Endometrial microvascular endothelial cells (primary cell): ENCODE measurements at regions not wholly inside any gene's neighbourhood (a gene's known extent, or its start where the extent isn't known, plus 50 kb on each side); places are given as distances from the start of the nearest gene placed in this dataset.
"Not testable (repeated sequence)": the region's sequence is repeated elsewhere in the genome, so short reads cannot be mapped to it uniquely, and the experiment has no call there.

Experiments
- in situ Hi-C: cut with HindIII; loops from 2 replicates; pipeline ENCODE4 v1.10.0; 2017; ENCODE audit warnings: low sequenced_read_pairs, low pct_unique_long_range_greater_than_20kb; ENCODE audit errors: inconsistent ontology term

GRCh38 chr2:149877074-149877473 lies 289.5 kb upstream of the MMADHC start:
- in situ Hi-C loops: no loop called here

- in situ Hi-C loops: no loop called here
Observed at GRCh38 chr2:149873936-149874335, 286.4 kb upstream of the MMADHC start.

DNA sequence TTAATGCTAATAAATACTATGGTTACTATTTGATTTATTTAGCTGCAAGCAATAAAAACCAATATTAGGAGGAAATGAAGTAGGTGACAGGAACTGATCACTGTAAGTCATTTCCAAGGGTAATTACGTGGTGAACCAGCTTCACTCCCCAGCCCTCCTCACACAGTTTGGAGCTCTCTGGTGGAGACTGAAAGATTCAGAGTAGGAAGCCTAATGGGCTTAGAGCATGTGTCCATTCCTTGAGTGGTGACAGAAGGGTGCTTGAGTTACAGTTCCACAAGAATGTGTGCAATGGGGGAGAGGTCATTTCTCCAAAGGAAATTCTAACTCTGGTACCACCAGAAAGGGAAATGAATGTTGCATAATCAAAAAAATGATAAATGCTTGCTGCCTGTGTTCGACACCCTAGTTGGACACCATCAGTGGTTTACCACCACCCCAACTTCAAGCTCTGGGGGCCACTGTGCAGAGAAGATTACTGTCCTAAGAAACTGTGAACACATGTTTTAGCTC lies 285.1 kb upstream of the MMADHC start:
- in situ Hi-C loops: no loop called here

DNA sequence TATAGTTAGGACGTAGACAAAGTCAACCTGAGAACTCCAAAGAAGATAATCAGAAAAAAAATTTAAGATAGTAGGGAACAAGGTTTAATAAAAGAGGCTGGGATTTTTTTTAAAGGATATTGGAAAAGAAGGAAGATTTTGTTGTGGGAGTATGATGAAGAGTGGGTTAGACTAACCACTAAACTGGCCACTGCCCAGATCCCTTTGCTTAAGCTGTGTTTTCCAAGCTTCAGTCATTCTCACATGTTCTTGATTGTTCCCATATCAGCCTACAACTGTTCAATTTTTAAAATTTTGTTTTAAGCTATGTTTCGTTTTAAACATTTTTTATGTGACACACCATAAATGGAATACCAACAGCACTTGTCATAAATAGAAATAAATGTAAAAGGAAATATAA lies 284.5 kb upstream of the MMADHC start:
- in situ Hi-C loops: no loop called here

DNA sequence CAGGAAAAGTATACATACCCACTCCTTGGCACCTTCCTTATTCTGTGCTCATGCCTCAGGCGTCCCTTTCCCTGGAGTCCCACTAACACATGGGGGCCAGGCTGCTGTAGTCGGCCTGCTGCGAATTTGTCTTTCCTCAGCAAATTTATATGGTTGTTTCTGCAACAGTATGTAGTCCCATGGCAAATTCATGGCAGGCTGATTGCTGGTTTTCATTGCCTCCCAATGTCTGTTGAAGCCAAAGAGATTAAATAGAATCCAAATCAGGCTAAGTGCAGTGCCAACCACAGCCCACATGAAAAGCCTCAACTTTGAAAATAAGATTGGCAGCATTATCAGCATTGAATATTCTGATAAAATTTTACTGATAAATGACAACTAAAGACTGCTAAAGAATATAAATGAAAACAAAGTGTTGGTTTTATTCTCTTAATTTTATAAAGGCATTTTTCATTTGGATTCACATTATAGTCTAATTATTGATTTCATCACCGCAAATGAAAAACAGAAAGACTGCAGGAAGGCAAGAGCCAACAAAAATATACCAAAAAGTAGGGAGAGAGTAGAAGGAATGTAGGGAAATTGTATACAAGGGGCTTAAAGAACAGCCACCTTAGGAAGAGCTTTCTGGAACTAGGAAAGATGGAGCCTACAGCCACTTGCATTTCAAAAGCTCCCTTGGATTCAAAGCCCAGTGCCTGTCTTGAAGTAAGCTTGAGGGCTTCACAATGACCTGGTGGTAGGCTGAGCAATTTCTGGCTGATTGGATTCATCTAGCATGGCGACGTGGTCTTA lies 283.7 kb upstream of the MMADHC start:
- in situ Hi-C loops: no loop called here

DNA sequence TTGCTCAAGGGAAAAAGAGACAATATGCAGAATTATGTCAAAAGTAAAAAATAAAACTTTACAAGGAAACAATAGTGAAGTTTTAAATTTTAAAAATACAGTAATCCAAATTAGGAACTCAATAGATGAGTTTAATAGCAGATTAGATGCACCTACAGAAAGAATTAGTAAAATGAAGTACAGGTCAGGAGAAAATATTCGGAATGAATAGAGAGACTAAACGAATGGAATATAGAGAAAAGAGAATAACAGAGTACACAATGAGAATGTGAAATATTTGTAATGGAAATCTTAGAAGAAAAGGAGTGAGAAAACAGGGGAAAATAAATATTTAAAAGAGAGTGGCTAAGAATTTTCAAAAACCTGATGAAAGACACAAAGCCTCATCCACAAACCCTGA lies 275.7 kb upstream of the MMADHC start:
- in situ Hi-C loops: no loop called here

- in situ Hi-C loops: no loop called here
Observed at GRCh38 chr2:149861034-149861433, 273.5 kb upstream of the MMADHC start.

DNA sequence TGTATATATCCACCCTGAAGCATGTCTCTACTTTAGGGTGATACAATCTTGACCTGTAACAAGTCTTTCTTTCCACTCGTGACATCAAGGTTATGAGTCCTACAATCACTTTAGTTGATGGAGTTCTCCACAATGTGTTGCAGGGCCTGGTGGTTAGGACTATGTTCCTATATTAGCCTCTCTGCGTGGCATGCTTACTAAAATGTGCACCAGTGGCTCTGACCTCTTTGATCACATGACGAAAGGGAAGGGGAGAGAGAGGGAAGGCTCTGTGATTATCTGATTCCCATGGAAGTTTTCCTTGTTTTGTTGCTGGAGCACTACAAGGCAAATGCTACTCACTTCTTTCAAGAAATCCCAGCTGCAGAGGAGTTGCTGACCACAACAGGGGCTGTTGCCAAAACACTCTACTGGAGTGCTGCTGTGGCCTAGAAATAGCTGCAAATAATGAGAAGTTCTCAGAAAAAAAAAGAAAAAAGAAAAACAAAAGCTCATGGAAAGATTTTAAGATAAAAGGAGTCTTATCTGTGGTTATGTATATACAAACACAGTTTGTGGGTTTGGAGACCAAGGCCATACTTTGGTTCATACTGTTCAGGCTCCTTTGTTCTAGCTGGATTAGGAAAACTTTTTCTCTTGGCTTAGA lies 272.8 kb upstream of the MMADHC start:
- in situ Hi-C loops: no loop called here

GRCh38 chr2:149858901-149859634 lies 271.5 kb upstream of the MMADHC start:
- in situ Hi-C loops: no loop called here

DNA sequence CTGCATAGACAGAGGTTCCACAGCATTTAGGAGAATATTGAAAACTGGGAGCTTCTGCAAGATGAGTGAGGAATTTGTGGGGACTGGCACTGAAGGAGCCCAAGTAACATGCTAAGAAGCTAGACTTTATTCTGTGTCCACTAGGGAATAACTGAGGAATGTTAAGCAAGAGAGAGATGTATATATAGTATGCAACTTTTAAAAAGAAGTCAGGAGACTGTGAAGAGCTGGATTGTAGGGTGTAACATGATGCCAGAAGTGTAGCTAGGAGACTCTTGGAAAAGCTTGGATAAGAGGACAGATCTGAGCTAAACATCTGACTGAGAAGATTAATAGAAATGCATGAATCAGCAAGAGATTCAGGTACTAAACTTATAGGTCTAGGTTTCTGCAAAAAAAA lies 270.6 kb upstream of the MMADHC start:
- in situ Hi-C loops: no loop called here

DNA sequence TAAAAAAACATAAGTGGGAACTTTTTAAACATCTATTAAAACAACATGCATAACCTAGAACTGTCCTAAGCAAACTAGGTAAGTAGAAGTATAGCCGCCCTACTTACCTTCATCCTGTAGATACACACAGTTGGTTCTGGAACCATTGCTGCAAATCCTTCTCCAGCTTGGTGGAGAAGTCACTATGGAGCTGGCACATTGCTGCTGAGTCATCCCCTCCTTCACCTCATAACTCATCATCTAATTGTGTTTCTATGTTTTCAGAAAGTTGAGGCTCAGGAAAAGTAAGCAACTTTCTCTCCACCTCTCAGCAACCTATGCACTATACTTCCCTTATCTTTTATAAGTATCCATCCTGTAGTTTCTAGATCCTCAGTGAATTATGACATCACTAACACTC lies 269.8 kb upstream of the MMADHC start:
- in situ Hi-C loops: no loop called here

DNA sequence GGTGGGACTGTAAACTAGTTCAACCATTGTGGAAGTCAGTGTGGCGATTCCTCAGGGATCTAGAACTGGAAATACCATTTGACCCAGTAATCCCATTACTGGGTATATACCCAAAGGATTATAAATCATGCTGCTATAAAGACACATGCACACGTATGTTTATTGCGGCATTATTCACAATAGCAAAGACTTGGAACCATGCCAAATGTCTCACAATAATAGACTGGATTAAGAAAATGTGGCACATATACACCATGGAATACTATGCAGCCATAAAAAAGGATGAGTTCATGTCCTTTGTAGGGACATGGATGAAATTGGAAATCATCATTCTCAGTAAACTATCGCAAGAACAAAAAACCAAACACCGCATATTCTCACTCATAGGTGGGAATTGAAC lies 268.3 kb upstream of the MMADHC start:
- in situ Hi-C loops: not testable (repeated sequence)

- in situ Hi-C loops: no loop called here
Observed at GRCh38 chr2:149849591-149849990, 262.0 kb upstream of the MMADHC start.

- in situ Hi-C loops: no loop called here
Observed at GRCh38 chr2:149849136-149849535, 261.6 kb upstream of the MMADHC start.

DNA sequence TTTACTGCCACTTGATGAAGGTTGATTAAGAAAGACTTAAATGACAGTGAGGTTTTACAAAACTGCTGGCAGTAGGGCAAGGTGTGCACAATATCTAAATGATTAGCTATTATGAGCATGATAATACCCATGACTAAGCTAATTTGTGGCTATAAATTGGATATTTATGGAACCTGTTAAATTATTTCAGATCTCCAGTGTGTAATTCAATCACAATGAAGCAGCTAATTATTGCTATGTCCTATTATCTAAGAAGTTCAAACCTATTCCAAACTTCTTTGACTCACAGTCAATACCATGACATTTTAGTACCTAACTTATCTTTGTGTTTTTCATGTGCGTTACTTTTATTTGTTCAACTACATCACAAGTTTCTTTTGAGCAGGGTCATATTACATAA lies 253.8 kb upstream of the MMADHC start:
- in situ Hi-C loops: no loop called here

DNA sequence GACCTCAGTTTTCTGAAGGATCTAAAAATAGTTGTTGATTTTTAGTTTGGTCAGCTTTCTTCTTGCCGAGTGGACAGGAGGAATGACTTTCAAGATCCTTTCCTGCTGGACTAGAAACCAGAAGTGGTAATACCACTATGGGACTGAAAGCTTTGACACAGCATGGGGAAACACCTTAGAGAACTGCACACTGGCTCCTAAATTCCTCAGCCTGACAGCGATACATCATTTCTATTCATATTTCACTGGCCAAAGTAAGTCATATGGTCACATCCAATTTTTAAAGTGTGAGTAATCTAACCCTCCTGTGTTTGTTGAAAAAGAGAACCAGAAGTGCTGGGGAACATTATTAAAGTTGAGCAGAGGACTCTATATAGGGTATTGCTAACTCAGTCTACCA lies 244.7 kb upstream of the MMADHC start:
- in situ Hi-C loops: no loop called here

DNA sequence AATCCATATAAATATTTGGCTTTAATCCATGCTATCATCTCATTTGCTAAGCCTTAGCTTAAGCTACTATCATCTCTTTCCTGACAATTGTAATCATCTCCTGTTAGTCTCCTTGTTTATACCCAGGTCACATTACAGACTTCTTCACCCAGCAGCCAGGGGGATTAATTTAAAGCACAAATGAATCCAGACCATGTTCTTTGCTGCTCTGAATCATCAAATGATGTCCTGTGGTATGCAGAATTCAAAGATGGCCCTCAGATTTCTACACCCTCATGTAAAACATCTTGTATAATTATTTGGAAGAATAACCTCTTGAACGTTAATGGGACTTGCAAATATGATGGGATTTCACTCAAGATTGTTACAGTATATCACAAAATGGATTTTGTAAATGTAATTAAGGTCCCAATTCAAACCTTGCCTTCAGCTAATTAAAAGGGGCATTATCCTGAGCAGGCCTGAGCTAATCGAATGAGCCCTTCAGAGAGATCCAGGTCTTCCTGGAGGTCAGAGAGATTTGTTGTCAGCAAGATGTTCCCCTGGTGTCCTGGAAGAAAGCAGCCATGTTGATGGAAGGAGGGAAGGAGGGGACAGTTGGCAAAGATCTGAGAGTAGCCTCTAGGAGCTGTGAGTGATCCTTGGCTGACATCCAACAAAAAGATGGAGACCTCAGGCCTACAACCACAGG lies 241.1 kb upstream of the MMADHC start:
- in situ Hi-C loops: no loop called here

DNA sequence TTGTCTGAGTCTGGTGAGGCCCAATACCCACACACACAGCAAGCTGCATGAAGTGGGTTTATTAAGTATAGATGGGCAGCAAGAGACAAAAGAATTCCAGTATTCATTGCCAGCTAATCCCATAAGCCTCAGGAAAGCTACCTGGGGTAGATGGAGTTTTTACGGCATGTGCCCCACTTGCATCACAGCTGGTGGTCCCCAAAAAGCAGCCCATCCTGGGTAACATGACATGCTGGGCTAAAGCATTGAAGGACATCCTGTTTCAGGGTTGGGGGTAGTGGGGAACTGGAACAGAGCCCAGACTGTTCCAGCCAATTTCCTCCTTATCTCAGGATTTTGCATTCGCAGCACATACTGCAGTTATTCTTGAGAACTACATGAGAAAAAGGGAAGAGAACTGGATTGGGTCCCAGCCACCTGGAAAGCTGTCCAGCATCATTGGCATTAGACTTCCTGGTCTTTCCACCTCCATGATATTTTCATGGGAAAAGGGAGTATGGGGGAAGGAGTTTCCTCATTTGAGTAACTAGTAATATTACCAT lies 240.1 kb upstream of the MMADHC start:
- in situ Hi-C loops: no loop called here

DNA sequence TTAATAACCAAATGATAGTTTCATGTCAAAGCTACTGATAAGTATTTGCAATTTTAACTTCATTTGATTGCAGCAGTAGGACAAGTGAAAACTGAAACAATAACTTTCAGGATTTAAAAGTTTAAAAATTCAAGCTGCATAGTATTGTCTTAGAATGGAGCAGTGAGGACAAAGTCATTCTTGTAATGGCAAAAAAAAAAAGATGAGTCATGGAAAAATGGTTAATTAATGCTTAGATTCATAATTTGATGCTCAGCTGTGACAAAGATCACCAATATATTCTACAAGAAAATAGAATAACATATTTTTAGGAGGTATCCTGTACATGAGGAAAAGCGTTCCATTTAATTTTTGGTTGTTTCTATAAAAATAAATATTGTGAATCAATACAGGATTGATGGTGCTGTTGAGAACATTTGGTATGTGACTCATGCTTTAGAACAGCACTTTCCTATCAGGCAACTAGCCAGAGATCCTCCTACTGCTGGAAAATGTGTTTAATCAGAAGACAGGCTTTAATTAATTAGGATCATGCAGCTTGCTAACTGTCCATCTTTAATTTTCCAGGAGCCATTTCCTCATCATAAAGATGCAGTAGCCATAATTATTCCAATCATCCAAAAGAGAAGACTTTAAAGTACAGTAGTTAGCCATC lies 239.0 kb upstream of the MMADHC start:
- in situ Hi-C loops: no loop called here
